ENCODE measurements at regions not wholly inside any gene's neighbourhood (a gene's known extent, or its start where the extent isn't known, plus 50 kb on each side); places are given as distances from the start of the nearest gene placed in this dataset.

- ATAC-seq (ENCODE audit: insufficient read depth, low FRiP score) = no peak
- no peak for DNase-seq
- Histone ChIP-seq H3K36me3 (ENCODE audit: control insufficient read depth in 4 of 4, insufficient read depth in 4 of 4, low read length in 4 of 4) (no peaks in the 10 kb centered on the region), H3K4me1 (ENCODE audit: control insufficient read depth in 5 of 5, insufficient read depth in 5 of 5, low read length in 5 of 5) (no peaks in the 10 kb centered on the region), H3K4me3 (no peak overlapping the region), H3K9me3 (ENCODE audit: control insufficient read depth in 4 of 4, insufficient read depth in 3 of 4, low read length in 3 of 4) (no peaks in the 10 kb centered on the region), H3K27me3 (ENCODE audit: control insufficient read depth in 3 of 3, insufficient read depth in 3 of 3, low read length in 2 of 3) (no peaks in the 10 kb centered on the region), H3K27ac (ENCODE audit: low read depth in 1 of 2, low read length in 1 of 2) (no peak overlapping the region), H3K9ac (ENCODE audit: insufficient read depth in 1 of 2, low read length in 2 of 2) (no peak overlapping the region)
- TF ChIP-seq, protein P1, sequence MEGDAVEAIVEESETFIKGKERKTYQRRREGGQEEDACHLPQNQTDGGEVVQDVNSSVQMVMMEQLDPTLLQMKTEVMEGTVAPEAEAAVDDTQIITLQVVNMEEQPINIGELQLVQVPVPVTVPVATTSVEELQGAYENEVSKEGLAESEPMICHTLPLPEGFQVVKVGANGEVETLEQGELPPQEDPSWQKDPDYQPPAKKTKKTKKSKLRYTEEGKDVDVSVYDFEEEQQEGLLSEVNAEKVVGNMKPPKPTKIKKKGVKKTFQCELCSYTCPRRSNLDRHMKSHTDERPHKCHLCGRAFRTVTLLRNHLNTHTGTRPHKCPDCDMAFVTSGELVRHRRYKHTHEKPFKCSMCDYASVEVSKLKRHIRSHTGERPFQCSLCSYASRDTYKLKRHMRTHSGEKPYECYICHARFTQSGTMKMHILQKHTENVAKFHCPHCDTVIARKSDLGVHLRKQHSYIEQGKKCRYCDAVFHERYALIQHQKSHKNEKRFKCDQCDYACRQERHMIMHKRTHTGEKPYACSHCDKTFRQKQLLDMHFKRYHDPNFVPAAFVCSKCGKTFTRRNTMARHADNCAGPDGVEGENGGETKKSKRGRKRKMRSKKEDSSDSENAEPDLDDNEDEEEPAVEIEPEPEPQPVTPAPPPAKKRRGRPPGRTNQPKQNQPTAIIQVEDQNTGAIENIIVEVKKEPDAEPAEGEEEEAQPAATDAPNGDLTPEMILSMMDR (IDR thresholded peaks at IDR 0.05; ENCODE audit: control extremely low read depth, extremely low read depth) = no peak
- 80 to 82% methylated on average over 3 of the region's 3 CpGs for WGBS, 2 donors
Measured at GRCh38 chr7:22895140-22895827, 72.6 kb upstream of the TOMM7 start.

DNA sequence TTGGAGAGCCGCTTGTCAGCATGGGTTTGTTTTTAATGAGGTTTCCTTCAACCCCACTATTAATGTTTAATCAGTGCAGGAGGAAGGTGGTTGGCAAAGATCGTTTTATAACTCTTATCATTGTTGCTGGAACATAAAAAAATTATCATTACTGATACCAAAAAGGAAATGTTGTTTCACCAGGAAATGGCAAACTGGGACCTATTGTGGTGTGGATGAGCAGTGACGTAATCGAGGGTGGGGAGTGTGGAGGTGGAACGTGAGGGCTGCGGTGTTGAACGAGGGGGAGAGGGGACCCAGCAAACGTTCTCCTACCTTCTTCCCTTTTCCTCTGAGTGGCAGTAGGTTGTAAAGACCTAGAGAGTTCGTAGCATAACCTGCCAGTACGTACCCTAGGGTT is 71.9 kb upstream of the TOMM7 start:
- Histone ChIP-seq H3K9me3 (ENCODE audit: control insufficient read depth in 4 of 4, insufficient read depth in 3 of 4, low read length in 3 of 4) (no peaks in the 10 kb centered on the region), H3K4me3 (no peak overlapping the region), H3K27ac (ENCODE audit: low read depth in 1 of 2, low read length in 1 of 2) (no peak overlapping the region), H3K36me3 (ENCODE audit: control insufficient read depth in 4 of 4, insufficient read depth in 4 of 4, low read length in 4 of 4) (no peaks in the 10 kb centered on the region), H3K27me3 (ENCODE audit: control insufficient read depth in 3 of 3, insufficient read depth in 3 of 3, low read length in 2 of 3) (no peaks in the 10 kb centered on the region), H3K4me1 (ENCODE audit: control insufficient read depth in 5 of 5, insufficient read depth in 5 of 5, low read length in 5 of 5) (no peaks in the 10 kb centered on the region), H3K9ac (ENCODE audit: insufficient read depth in 1 of 2, low read length in 2 of 2) (no peak overlapping the region)
- TF ChIP-seq, protein P1 (IDR thresholded peaks at IDR 0.05; ENCODE audit: control extremely low read depth, extremely low read depth) = no peak
- WGBS, 2 donors = 54 to 60% methylated on average over 10 of the region's 10 CpGs
- no peak for ATAC-seq (ENCODE audit: insufficient read depth, low FRiP score)
- DNase-seq = no peak

DNA sequence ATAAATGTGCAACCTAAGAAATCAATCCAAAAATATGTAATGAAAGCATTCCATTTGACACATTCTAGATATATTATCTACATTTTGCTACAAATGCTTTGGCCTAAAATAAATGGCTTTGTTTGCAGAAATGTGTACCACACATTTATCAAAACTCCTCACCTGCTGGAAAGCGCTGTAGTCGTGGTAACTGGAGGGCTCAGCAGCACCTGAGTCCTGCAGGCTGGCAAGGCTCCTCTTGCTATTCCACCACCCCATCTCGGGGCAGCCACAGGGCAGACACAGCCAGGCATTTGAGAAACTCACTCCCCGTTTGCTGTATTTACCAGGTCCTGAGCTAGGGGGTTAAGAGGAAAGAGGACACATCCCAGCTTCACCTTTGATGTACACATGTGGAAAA is 68.1 kb upstream of the TOMM7 start:
- ATAC-seq (ENCODE audit: insufficient read depth, low FRiP score) = no peak
- Histone ChIP-seq H3K27ac (ENCODE audit: low read depth in 1 of 2, low read length in 1 of 2) (no peak overlapping the region), H3K9ac (ENCODE audit: insufficient read depth in 1 of 2, low read length in 2 of 2) (no peak overlapping the region), H3K36me3 (ENCODE audit: control insufficient read depth in 4 of 4, insufficient read depth in 4 of 4, low read length in 4 of 4) (no peaks in the 10 kb centered on the region), H3K4me1 (ENCODE audit: control insufficient read depth in 5 of 5, insufficient read depth in 5 of 5, low read length in 5 of 5) (peaks cover 0 to 3% (median 0%) of the 10 kb centered on the region in 5 donors), H3K27me3 (ENCODE audit: control insufficient read depth in 3 of 3, insufficient read depth in 3 of 3, low read length in 2 of 3) (no peaks in the 10 kb centered on the region), H3K9me3 (ENCODE audit: control insufficient read depth in 4 of 4, insufficient read depth in 3 of 4, low read length in 3 of 4) (no peaks in the 10 kb centered on the region), H3K4me3 (no peak overlapping the region)
- WGBS, 2 donors = 84 to 87% methylated on average over 4 of the region's 4 CpGs
- TF ChIP-seq, protein P1 (IDR thresholded peaks at IDR 0.05; ENCODE audit: control extremely low read depth, extremely low read depth) = no peak
- DNase-seq = no peak

- TF ChIP-seq, protein P1 (IDR thresholded peaks at IDR 0.05; ENCODE audit: control extremely low read depth, extremely low read depth) = no peak
- ATAC-seq (ENCODE audit: insufficient read depth, low FRiP score) (no peak), DNase-seq (no peak)
- Histone ChIP-seq H3K9me3 (ENCODE audit: control insufficient read depth in 4 of 4, insufficient read depth in 3 of 4, low read length in 3 of 4) (no peaks in the 10 kb centered on the region), H3K27me3 (ENCODE audit: control insufficient read depth in 3 of 3, insufficient read depth in 3 of 3, low read length in 2 of 3) (no peaks in the 10 kb centered on the region), H3K36me3 (ENCODE audit: control insufficient read depth in 4 of 4, insufficient read depth in 4 of 4, low read length in 4 of 4) (no peaks in the 10 kb centered on the region), H3K4me3 (no peak overlapping the region), H3K4me1 (ENCODE audit: control insufficient read depth in 5 of 5, insufficient read depth in 5 of 5, low read length in 5 of 5) (peaks cover 0 to 3% (median 0%) of the 10 kb centered on the region in 5 donors), H3K27ac (ENCODE audit: low read depth in 1 of 2, low read length in 1 of 2) (no peak overlapping the region), H3K9ac (ENCODE audit: insufficient read depth in 1 of 2, low read length in 2 of 2) (no peak overlapping the region)
- WGBS, 2 donors = 25 to 33% methylated on average over 1 of the region's 1 CpG
Measured at GRCh38 chr7:22885797-22886261, 63.2 kb upstream of the TOMM7 start.
